ENCODE measurements at regions not wholly inside any gene's neighbourhood (a gene's known extent, or its start where the extent isn't known, plus 50 kb on each side); places are given as distances from the start of the nearest gene placed in this dataset.
"Not testable (repeated sequence)": the region's sequence is repeated elsewhere in the genome, so short reads cannot be mapped to it uniquely, and the experiment has no call there.

- DNase-seq (ENCODE audit: low read depth in 2 of 2), result no peak
These were observed 72.0 kb downstream of the VCAM1 start for GRCh38 chr1:100791586-100791985.

GRCh38 chr1:100793659-100794058, 74.1 kb downstream of the VCAM1 start:
- no peak for DNase-seq (ENCODE audit: low read depth in 2 of 2)

DNA sequence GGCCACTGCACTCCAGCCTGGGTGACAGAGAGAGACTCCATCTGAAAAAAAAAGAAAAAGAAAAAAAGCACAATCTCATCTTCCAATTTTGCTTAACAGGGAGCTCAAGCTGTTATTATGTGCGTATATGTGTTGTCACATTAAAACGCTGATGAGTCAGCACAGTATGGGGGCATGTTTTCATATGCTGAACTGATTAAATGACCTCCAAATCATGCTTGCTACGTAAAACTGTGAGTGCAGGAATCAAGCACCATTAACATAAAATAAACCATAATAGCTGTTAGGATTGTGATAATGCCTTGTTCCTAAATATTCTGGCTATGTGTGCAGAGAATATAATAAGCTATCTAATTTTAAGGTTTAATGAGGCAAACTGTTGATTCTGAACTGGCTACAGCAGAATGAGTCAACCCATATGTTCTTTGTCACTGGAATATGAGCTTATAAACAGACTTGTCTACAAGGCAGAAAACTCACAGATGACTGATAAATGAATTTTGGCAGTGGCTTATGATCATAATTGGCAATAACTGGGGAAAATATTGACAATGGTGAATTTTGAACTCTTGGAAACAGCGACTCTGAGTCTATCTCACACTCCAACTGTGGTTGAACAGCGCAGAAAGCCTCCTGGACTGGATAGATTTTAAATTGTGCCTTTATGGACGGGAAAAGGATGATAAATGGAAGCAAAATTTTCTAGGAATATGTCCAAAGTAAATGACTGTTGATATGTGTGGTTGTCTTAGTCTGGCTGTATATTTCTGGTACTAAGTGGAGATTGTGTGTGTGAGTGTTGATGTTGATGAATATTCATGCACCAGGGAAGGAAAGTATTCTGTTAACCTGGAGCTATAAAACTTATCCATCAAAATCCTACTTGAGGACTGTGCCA, 75.5 kb downstream of the VCAM1 start:
- peak in 1 of 2 experiments; percentile 40 for DNase-seq (ENCODE audit: low read depth in 2 of 2)

DNA sequence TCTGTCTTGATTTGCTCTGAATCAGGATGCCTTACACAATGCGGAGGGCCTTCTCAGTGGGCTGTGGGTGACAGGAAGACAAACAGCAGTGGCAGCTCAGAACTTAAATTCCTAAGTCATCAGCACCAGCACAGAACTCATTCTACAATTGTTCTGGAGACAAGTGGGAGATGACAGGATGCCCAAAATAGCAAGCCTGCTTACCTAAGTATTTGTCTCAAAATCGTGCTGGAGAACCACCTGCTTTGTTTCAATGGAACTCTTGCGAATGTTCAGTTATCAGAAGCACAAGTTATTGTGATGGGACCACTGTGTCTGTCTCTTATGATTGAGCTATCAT, 76.1 kb downstream of the VCAM1 start:
- no peak for DNase-seq (ENCODE audit: low read depth in 2 of 2)

- DNase-seq (ENCODE audit: low read depth in 2 of 2), result no peak
These were observed 76.5 kb downstream of the VCAM1 start for GRCh38 chr1:100796046-100796445.

- no peak for DNase-seq (ENCODE audit: low read depth in 2 of 2)
These were observed 80.0 kb downstream of the VCAM1 start for GRCh38 chr1:100799548-100799947.

GRCh38 chr1:100799954-100800612, 80.5 kb downstream of the VCAM1 start:
- no peak for DNase-seq (ENCODE audit: low read depth in 2 of 2)

GRCh38 chr1:100801256-100801655, 81.7 kb downstream of the VCAM1 start:
- DNase-seq (ENCODE audit: low read depth in 2 of 2), result not testable (repeated sequence)

- not testable (repeated sequence) for DNase-seq (ENCODE audit: low read depth in 2 of 2)
These were observed 83.7 kb downstream of the VCAM1 start for GRCh38 chr1:100803280-100803679.

DNA sequence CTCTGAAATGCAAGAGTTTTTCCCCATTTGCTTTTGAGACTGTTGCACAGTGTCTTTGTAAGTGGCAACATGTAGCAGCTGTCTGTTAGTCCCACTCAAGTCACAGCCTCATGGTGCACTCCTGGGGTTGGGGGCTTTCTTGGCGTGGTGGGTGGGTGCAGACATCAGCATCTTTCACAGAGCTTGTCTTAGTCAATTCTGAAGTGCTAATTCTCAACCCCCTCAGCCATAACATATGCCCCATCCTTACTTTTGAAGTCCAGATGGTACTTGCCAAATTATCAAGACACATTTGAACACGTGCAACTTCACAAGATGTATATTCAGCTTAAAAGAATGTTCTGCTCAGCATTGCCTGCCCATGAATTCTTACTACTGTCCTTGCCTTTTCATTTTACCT, 87.1 kb downstream of the VCAM1 start:
- no peak for DNase-seq (ENCODE audit: low read depth in 2 of 2)

- DNase-seq (ENCODE audit: low read depth in 2 of 2), result no peak
These were observed 84.3 kb downstream of the EXTL2 start for GRCh38 chr1:100810360-100810759.

GRCh38 chr1:100811808-100812207, 82.8 kb downstream of the EXTL2 start:
- no peak for DNase-seq (ENCODE audit: low read depth in 2 of 2)

- DNase-seq (ENCODE audit: low read depth in 2 of 2), result not testable (repeated sequence)
These were observed 79.7 kb downstream of the EXTL2 start for GRCh38 chr1:100814938-100815337.

DNA sequence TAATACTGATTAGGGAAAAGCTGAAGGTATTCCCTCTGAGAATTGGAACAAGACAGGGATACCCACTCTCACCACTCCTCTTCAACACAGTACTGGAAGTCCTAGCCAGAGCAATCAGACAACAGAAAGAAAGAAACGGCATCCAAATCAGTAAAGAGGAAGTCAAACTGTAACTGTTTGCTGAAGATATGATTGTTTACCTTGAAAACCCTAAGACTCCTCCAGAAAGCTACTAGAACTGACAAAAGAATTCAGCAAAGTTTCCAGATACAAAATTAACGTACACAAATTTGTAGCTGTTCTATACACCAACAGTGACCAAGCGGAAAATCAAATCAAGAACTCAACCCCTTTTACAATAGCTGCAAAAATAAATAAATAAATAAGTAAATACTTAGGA, 78.6 kb downstream of the EXTL2 start:
- DNase-seq (ENCODE audit: low read depth in 2 of 2), result no peak

GRCh38 chr1:100820195-100820594, 74.4 kb downstream of the EXTL2 start:
- DNase-seq (ENCODE audit: low read depth in 2 of 2), result not testable (repeated sequence)

GRCh38 chr1:100821919-100822318, 72.7 kb downstream of the EXTL2 start:
- DNase-seq (ENCODE audit: low read depth in 2 of 2), result not testable (repeated sequence)
